ENCODE measurements at regions not wholly inside any gene's neighbourhood (a gene's known extent, or its start where the extent isn't known, plus 50 kb on each side); places are given as distances from the start of the nearest gene placed in this dataset.

DNA sequence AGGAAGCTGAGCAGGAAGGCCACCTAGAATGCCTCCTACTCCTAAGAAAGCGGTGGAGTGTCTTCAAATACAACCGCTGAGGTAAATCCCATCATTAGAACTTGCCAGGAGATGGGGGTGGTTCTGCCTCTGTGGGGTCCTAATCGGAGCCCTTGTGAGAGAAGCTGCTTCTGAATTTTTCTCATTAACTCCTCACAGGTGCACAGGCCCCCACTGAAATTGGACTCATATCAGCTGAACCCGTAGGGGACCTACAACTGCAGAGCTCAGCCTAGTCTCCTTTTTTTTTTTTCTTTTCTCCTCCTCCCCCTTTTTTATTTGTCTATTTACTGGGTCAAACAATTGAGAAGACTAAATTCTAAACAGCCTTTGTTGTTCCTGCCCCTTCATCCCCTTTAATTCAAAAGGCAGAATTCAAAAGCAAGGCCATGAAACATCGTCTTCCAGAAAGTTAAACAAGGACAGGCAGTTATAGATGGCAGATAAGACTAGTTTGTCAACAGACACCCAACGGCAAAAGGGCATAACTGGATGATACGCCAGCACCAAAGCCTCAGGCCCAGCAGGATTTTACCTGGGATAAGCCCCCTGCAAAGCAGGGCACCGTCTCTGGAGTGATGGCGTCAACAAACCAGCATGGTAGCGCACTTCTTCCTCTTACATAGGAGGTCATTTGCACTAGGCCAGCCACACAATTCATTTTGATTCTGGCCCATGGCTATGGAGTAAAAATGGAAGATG is 213.7 kb upstream of the HES1 start:
- no peak for TF ChIP-seq TAF1 (IDR thresholded peaks at IDR 0.05; ENCODE audit: low read depth, low read length)
- no peak for TF ChIP-seq POLR2AphosphoS5 (IDR thresholded peaks at IDR 0.05; ENCODE audit: low read depth, low read length)
- no peak for TF ChIP-seq POLR2A (IDR thresholded peaks at IDR 0.05; ENCODE audit: low read depth, low read length)
